GM12891 (cell line): ENCODE measurements at regions not wholly inside any gene's neighbourhood (a gene's known extent, or its start where the extent isn't known, plus 50 kb on each side); places are given as distances from the start of the nearest gene placed in this dataset.
"Not testable (repeated sequence)": the region's sequence is repeated elsewhere in the genome, so short reads cannot be mapped to it uniquely, and the experiment has no call there.

ENCODE experiments used
- DNase-seq: peaks from one replicate; pipeline ENCODE4 v3.0.0; 2011; ENCODE audit warnings: low spot score; ENCODE audit not compliant: insufficient read length
- FAIRE-seq: peaks from 2 replicates; lab custom pipeline; 2011; peaks lifted over from hg19 to GRCh38; lab: Jason Lieb, UNC
- PAX5 ChIP-seq: IDR thresholded peaks from 2 replicates; pipeline ENCODE4 v1.6.1; 2011; ENCODE audit warnings: low read length, moderate library complexity, mild to moderate bottlenecking; ENCODE audit not compliant: insufficient read depth, severe bottlenecking
- POLR2A ChIP-seq: IDR thresholded peaks from 2 replicates; pipeline ENCODE4 v1.6.1; 2011; ENCODE audit warnings: low read depth, low read length, control low read depth
- POLR2AphosphoS5 ChIP-seq: IDR thresholded peaks from 2 replicates; pipeline ENCODE4 v1.6.1; 2011; ENCODE audit warnings: low read depth, low read length, control low read depth
- POU2F2 ChIP-seq: IDR thresholded peaks from 2 replicates; pipeline ENCODE4 v1.6.1; 2011; ENCODE audit warnings: low read depth, mild to moderate bottlenecking, control low read depth, low read length, moderate library complexity
- SPI1 ChIP-seq: IDR thresholded peaks from 2 replicates; pipeline ENCODE4 v1.6.1; 2011; ENCODE audit warnings: low read depth, low read length, control low read depth
- TAF1 ChIP-seq: IDR thresholded peaks from 2 replicates; pipeline ENCODE4 v1.6.1; 2011; ENCODE audit warnings: low read depth, low read length, control low read depth

- FAIRE-seq: no peak
- no peak for DNase-seq
- TF ChIP-seq TAF1 (no peak), SPI1 (no peak), PAX5 (no peak), POLR2AphosphoS5 (no peak), POU2F2 (no peak), POLR2A (no peak)
These were observed 52.7 kb downstream of the KCNA5 start for GRCh38 chr12:5096241-5096924.

DNA sequence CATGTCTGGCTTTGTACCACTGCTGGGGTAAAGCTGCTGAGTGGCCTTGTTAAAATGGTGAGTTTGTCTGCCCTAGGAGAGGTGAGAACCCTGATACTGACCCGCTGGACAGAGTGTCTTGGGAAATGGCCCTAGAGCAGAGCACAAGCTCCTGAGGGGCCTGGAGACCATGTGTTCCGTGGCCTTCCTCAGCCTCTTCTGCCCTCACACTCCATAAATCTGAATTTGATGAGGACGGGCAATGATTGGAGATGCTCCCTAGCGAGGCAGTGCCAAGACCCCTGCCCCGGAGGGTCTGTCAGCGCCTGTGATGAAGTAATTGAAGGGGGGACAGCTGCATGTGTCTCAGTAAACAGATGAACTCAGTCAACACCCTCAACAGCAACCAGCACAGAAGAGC, 54.1 kb downstream of the KCNA5 start:
- no peak for DNase-seq
- no peak for TF ChIP-seq PAX5
- TF ChIP-seq POLR2A: no peak
- TF ChIP-seq SPI1: no peak
- no peak for TF ChIP-seq POU2F2
- no peak for TF ChIP-seq TAF1
- no peak for TF ChIP-seq POLR2AphosphoS5

DNA sequence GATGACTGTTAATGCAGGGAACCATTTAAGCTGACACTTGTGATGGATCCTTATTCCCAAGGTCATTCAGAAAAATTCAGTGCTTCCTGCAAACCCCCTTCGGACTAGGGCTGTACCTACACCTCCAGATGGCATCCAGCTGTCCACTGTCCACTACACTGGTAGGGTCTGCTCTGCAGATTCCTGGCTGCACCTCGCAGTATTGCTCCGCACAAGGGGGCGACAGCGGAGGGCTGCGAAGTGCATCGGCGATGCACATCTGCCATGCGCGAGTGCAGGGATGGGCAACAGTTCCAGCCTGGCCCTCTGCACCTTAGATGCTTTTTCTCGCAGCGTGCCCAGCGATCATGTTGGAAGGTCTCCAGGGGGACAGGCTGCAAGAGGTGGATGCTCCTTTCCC, 55.5 kb downstream of the KCNA5 start:
- no peak for TF ChIP-seq POLR2A
- no peak for TF ChIP-seq POLR2AphosphoS5
- no peak for TF ChIP-seq SPI1
- no peak for TF ChIP-seq POU2F2
- no peak for TF ChIP-seq PAX5
- TF ChIP-seq TAF1: no peak
- DNase-seq (no peak), FAIRE-seq (no peak)

More for the DNA sequence above, 54.1 kb downstream of the KCNA5 start:
- no peak for FAIRE-seq

- no peak for TF ChIP-seq POLR2AphosphoS5
- no peak for TF ChIP-seq PAX5
- no peak for TF ChIP-seq TAF1
- no peak for TF ChIP-seq SPI1
- TF ChIP-seq POU2F2: no peak
- no peak for TF ChIP-seq POLR2A
- no peak for FAIRE-seq
- no peak for DNase-seq
These were observed 55.9 kb downstream of the KCNA5 start for GRCh38 chr12:5099591-5099990.

- FAIRE-seq: no peak
These were observed 58.0 kb downstream of the KCNA5 start for GRCh38 chr12:5101686-5102085.

DNA sequence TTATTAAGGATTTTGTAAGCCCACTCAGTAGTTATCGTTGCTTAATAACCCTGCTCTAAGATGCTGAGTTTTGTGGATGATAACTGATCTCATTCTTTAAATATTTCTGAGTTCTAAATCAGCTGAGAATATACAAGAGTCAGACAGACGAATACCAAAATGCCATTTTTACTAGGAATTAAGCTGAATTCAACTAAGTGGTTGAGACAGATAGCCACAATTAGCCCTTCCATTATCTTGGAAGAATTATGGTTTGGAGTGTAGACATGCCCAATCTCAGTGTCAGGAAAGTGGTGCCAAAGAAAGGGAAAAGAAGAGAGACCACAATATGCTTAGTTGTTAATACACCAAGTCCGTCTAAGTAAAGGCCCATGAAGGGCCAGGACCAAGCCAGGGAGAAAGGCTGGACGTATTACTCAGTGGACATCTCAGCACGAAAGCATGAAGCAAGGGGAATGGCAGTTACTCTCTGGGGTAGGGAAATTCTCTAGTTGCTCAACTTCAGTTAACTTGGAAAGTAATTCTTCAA, 58.6 kb downstream of the KCNA5 start:
- FAIRE-seq: no peak
- TF ChIP-seq POU2F2 (no peak), SPI1 (no peak), POLR2AphosphoS5 (no peak), POLR2A (no peak), PAX5 (no peak), TAF1 (no peak)
- no peak for DNase-seq

More at GRCh38 chr12:5101686-5102085, 58.0 kb downstream of the KCNA5 start:
- no peak for DNase-seq
- no peak for TF ChIP-seq SPI1
- TF ChIP-seq PAX5: no peak
- no peak for TF ChIP-seq POU2F2
- TF ChIP-seq POLR2A: no peak
- no peak for TF ChIP-seq POLR2AphosphoS5
- TF ChIP-seq TAF1: no peak

- TF ChIP-seq SPI1: no peak
- no peak for TF ChIP-seq POLR2AphosphoS5
- no peak for TF ChIP-seq POU2F2
- no peak for TF ChIP-seq PAX5
- no peak for TF ChIP-seq POLR2A
- TF ChIP-seq TAF1: no peak
- no peak for DNase-seq
These were observed 59.1 kb downstream of the KCNA5 start for GRCh38 chr12:5102806-5103205.

GRCh38 chr12:5110345-5110744, 66.7 kb downstream of the KCNA5 start:
- no peak for FAIRE-seq
- no peak for TF ChIP-seq POU2F2
- TF ChIP-seq POLR2AphosphoS5: no peak
- TF ChIP-seq SPI1: no peak
- no peak for TF ChIP-seq PAX5
- TF ChIP-seq POLR2A: no peak
- TF ChIP-seq TAF1: no peak
- no peak for DNase-seq

More at GRCh38 chr12:5102806-5103205, 59.1 kb downstream of the KCNA5 start:
- no peak for FAIRE-seq

- no peak for TF ChIP-seq POLR2AphosphoS5
- no peak for TF ChIP-seq POU2F2
- no peak for TF ChIP-seq SPI1
- no peak for TF ChIP-seq TAF1
- TF ChIP-seq PAX5: no peak
- TF ChIP-seq POLR2A: no peak
- DNase-seq: no peak
- no peak for FAIRE-seq
These were observed 70.8 kb downstream of the KCNA5 start for GRCh38 chr12:5114436-5114835.

GRCh38 chr12:5121784-5122183, 78.1 kb downstream of the KCNA5 start:
- not testable (repeated sequence) for DNase-seq, FAIRE-seq

GRCh38 chr12:5122256-5122831, 78.7 kb downstream of the KCNA5 start:
- not testable (repeated sequence) for FAIRE-seq, DNase-seq
